ENCODE measurements at regions not wholly inside any gene's neighbourhood (a gene's known extent, or its start where the extent isn't known, plus 50 kb on each side); places are given as distances from the start of the nearest gene placed in this dataset.

DNA sequence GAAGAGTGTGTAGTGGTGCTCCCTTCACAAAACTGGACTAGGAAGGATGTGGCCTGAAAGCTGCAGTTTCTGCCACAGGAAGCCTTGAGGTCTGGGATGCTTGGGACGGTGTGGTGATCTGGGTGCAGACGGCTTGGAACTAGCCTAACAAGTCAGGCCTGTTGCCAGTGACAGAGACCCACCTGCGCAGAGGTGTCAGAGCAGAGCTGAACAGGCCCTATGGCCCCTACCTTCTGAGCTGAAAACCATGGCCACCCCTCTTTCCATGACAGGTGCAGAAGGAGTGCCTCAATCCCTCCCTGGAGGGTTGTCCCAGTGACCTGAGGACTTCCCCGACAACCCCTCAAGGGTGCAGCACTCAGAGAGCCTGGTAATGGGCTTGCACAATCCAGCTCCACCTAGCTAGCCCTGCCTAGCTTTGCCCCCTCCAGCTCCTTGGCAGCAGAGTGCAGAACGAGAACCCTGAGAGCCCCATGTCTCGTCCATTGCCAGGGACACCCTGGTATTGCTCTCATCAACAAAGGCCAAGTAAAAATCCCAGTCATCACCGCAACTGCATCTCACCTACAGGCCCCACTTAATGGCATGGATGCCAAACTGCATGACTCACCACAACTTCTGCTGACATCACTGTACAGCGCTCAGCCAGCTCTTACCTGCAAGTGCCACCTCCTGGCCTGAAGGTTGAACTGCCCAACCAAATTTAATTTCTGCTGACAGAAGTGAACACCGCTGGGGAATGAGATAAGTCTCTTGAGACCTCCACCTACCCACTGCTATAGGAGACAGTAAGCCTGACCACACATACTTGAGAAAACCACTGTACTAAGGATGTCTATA is 563.1 kb downstream of the TFAP2A start:
- TF ChIP-seq, protein P1, sequence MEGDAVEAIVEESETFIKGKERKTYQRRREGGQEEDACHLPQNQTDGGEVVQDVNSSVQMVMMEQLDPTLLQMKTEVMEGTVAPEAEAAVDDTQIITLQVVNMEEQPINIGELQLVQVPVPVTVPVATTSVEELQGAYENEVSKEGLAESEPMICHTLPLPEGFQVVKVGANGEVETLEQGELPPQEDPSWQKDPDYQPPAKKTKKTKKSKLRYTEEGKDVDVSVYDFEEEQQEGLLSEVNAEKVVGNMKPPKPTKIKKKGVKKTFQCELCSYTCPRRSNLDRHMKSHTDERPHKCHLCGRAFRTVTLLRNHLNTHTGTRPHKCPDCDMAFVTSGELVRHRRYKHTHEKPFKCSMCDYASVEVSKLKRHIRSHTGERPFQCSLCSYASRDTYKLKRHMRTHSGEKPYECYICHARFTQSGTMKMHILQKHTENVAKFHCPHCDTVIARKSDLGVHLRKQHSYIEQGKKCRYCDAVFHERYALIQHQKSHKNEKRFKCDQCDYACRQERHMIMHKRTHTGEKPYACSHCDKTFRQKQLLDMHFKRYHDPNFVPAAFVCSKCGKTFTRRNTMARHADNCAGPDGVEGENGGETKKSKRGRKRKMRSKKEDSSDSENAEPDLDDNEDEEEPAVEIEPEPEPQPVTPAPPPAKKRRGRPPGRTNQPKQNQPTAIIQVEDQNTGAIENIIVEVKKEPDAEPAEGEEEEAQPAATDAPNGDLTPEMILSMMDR (conservative IDR thresholded peaks at IDR 0.05; ENCODE audit: low read depth, low read length) = 0 out of 2 replicates have a peak, but pooled peaks have one; percentile 12
- no peak for TF ChIP-seq EZH2 (IDR thresholded peaks at IDR 0.05; ENCODE audit: borderline replicate concordance, low read depth, low read length, poor library complexity, severe bottlenecking)

Measured in A673 (cell line).